Activated naive CD4-positive, alpha-beta T cell treated with anti-CD3 and anti-CD28 coated beads for 36 hours (primary cell): ENCODE measurements at regions not wholly inside any gene's neighbourhood (a gene's known extent, or its start where the extent isn't known, plus 50 kb on each side); places are given as distances from the start of the nearest gene placed in this dataset.

Experiments used
- CTCF ChIA-PET: fragments of 350-600 bp; sonication (Branson Sonifier 250); formaldehyde crosslinking; loops from one replicate; lab custom pipeline; 2021; ENCODE audit warnings: antibody characterized with exemption; lab: Charles Lee
- DNase-seq: peaks from one replicate; pipeline ENCODE4 v3.0.0-alpha.2; 2020
- H3K27ac Mint-ChIP-seq: one replicate; pipeline ENCODE4 v1.8.0; 2021; ENCODE audit warnings: mild to moderate bottlenecking, mixed read lengths
- H3K27me3 Mint-ChIP-seq: one replicate; pipeline ENCODE4 v1.8.0; 2021; ENCODE audit warnings: low read depth, mixed read lengths
- H3K36me3 Mint-ChIP-seq: one replicate; pipeline ENCODE4 v1.8.0; 2021; ENCODE audit warnings: low read depth, mixed read lengths
- H3K4me1 Mint-ChIP-seq: one replicate; pipeline ENCODE4 v1.8.0; 2021; ENCODE audit warnings: low read depth, mixed read lengths
- H3K4me3 Mint-ChIP-seq: one replicate; pipeline ENCODE4 v1.8.0; 2021; ENCODE audit warnings: mild to moderate bottlenecking, moderate library complexity, mixed read lengths
- H3K9me3 Mint-ChIP-seq: one replicate; pipeline ENCODE4 v1.8.0; 2021; ENCODE audit warnings: mixed read lengths
- intact Hi-C: fragments of 100-400 bp; cut with micrococcal nuclease; formaldehyde crosslinking; loops from one replicate; pipeline ENCODE4 v1.15.1; 2023

GRCh38 chr2:43057742-43058725 lies 168.4 kb downstream of the ZFP36L2 start:
- DNase-seq = no peak
- Mint-ChIP-seq H3K36me3 (no peaks in the 10 kb centered on the region), H3K27me3 (no peaks in the 10 kb centered on the region), H3K9me3 (peaks cover 3% of the 10 kb centered on the region), H3K4me1 (peaks cover 26% of the 10 kb centered on the region), H3K27ac (no peak overlapping the region), H3K4me3 (no peak overlapping the region)
- intact Hi-C loops = no loop called here
- CTCF ChIA-PET = interaction anchor here (2.0 kb wide), 1 partner anchor 171 kb away, joined by 6 read pairs; no protein-coding TSS in a partner anchor

- intact Hi-C loops = no loop called here
- H3K27me3 Mint-ChIP-seq = no peaks in the 10 kb centered on the region
- peaks cover 3% of the 10 kb centered on the region for H3K9me3 Mint-ChIP-seq
- no peaks in the 10 kb centered on the region for H3K36me3 Mint-ChIP-seq
- H3K4me3 Mint-ChIP-seq = no peak overlapping the region
- no peak overlapping the region for H3K27ac Mint-ChIP-seq
- no peak for DNase-seq
- CTCF ChIA-PET = no interaction called here
- H3K4me1 Mint-ChIP-seq = peaks cover 28% of the 10 kb centered on the region
Observed at GRCh38 chr2:43057026-43057741, 169.2 kb downstream of the ZFP36L2 start.

- intact Hi-C loops = no loop called here
- Mint-ChIP-seq H3K9me3 (no peaks in the 10 kb centered on the region), H3K4me3 (no peak overlapping the region), H3K4me1 (peaks cover 40% of the 10 kb centered on the region), H3K36me3 (no peaks in the 10 kb centered on the region), H3K27ac (no peak overlapping the region), H3K27me3 (no peaks in the 10 kb centered on the region)
- CTCF ChIA-PET = no interaction called here
- no peak for DNase-seq
Observed at GRCh38 chr2:43055985-43056384, 170.4 kb downstream of the ZFP36L2 start.

- H3K4me1 Mint-ChIP-seq = peaks cover 42% of the 10 kb centered on the region
- DNase-seq = no peak
- no peak overlapping the region for H3K27ac Mint-ChIP-seq
- no peaks in the 10 kb centered on the region for H3K36me3 Mint-ChIP-seq
- H3K9me3 Mint-ChIP-seq = no peaks in the 10 kb centered on the region
- no peak overlapping the region for H3K4me3 Mint-ChIP-seq
- CTCF ChIA-PET = interaction anchor here (0.6 kb wide), 1 partner anchor 73 kb away, joined by 3 read pairs; no protein-coding TSS in a partner anchor
- no peaks in the 10 kb centered on the region for H3K27me3 Mint-ChIP-seq
- intact Hi-C loops = no loop called here
Observed at GRCh38 chr2:43055086-43055912, 171.1 kb downstream of the ZFP36L2 start.

- H3K4me1 Mint-ChIP-seq = peaks cover 35% of the 10 kb centered on the region
- peak overlapping the region; percentile 5 for H3K27ac Mint-ChIP-seq
- no peak for DNase-seq
- no peaks in the 10 kb centered on the region for H3K27me3 Mint-ChIP-seq
- no peaks in the 10 kb centered on the region for H3K9me3 Mint-ChIP-seq
- H3K4me3 Mint-ChIP-seq = no peak overlapping the region
- intact Hi-C loops = no loop called here
- H3K36me3 Mint-ChIP-seq = no peaks in the 10 kb centered on the region
- CTCF ChIA-PET = no interaction called here
Observed at GRCh38 chr2:43054367-43054766, 172.0 kb downstream of the ZFP36L2 start.

- Mint-ChIP-seq H3K4me1 (peaks cover 25% of the 10 kb centered on the region), H3K27me3 (no peaks in the 10 kb centered on the region), H3K36me3 (no peaks in the 10 kb centered on the region), H3K27ac (no peak overlapping the region), H3K9me3 (no peaks in the 10 kb centered on the region), H3K4me3 (no peak overlapping the region)
- intact Hi-C loops = no loop called here
- DNase-seq = no peak
- CTCF ChIA-PET = interaction anchor here (1.2 kb wide), 1 partner anchor 22 kb away, joined by 3 read pairs; no protein-coding TSS in a partner anchor
Observed at GRCh38 chr2:43052944-43053306, 173.5 kb downstream of the ZFP36L2 start.

GRCh38 chr2:43052204-43052943 lies 174.0 kb downstream of the ZFP36L2 start:
- CTCF ChIA-PET = interaction anchor here (0.5 to 1.2 kb wide), 4 partner anchors 22 to 177 kb away, joined by 3 to 6 read pairs (median 4); no protein-coding TSS in a partner anchor

GRCh38 chr2:43051338-43051737 lies 175.1 kb downstream of the ZFP36L2 start:
- Mint-ChIP-seq H3K9me3 (no peaks in the 10 kb centered on the region), H3K4me3 (no peak overlapping the region), H3K36me3 (no peaks in the 10 kb centered on the region), H3K4me1 (peaks cover 32% of the 10 kb centered on the region), H3K27me3 (no peaks in the 10 kb centered on the region), H3K27ac (no peak overlapping the region)
- intact Hi-C loops = loop anchor here (1.0 kb wide), 2 partner anchors 8 to 178 kb away; no protein-coding TSS in a partner anchor
- DNase-seq = peak; percentile 77
- CTCF ChIA-PET = interaction anchor here (0.9 to 1.1 kb wide), 3 partner anchors 176 to 191 kb away, joined by 4 to 6 read pairs (median 4); no protein-coding TSS in a partner anchor

More at GRCh38 chr2:43052204-43052943, 174.0 kb downstream of the ZFP36L2 start:
- no peak for DNase-seq
- Mint-ChIP-seq H3K4me3 (no peak overlapping the region), H3K27me3 (no peaks in the 10 kb centered on the region), H3K9me3 (no peaks in the 10 kb centered on the region), H3K4me1 (peaks cover 27% of the 10 kb centered on the region), H3K36me3 (no peaks in the 10 kb centered on the region), H3K27ac (no peak overlapping the region)
- intact Hi-C loops = no loop called here

GRCh38 chr2:43050866-43051265 lies 175.5 kb downstream of the ZFP36L2 start:
- no peaks in the 10 kb centered on the region for H3K9me3 Mint-ChIP-seq
- H3K4me1 Mint-ChIP-seq = peaks cover 32% of the 10 kb centered on the region
- intact Hi-C loops = loop anchor here (1.0 kb wide), 2 partner anchors 8 to 178 kb away; no protein-coding TSS in a partner anchor
- H3K4me3 Mint-ChIP-seq = no peak overlapping the region
- no peaks in the 10 kb centered on the region for H3K36me3 Mint-ChIP-seq
- H3K27me3 Mint-ChIP-seq = no peaks in the 10 kb centered on the region
- H3K27ac Mint-ChIP-seq = no peak overlapping the region
- DNase-seq = no peak
- CTCF ChIA-PET = interaction anchor here (0.6 to 1.2 kb wide), 3 partner anchors 65 to 191 kb away, joined by 4 read pairs; no protein-coding TSS in a partner anchor

- H3K27ac Mint-ChIP-seq = no peak overlapping the region
- intact Hi-C loops = no loop called here
- H3K9me3 Mint-ChIP-seq = no peaks in the 10 kb centered on the region
- H3K4me1 Mint-ChIP-seq = peaks cover 32% of the 10 kb centered on the region
- H3K36me3 Mint-ChIP-seq = no peaks in the 10 kb centered on the region
- no peaks in the 10 kb centered on the region for H3K27me3 Mint-ChIP-seq
- peak; percentile 41 for DNase-seq
- CTCF ChIA-PET = interaction anchor here (0.6 to 1.2 kb wide), 3 partner anchors 66 to 190 kb away, joined by 4 read pairs; no protein-coding TSS in a partner anchor
- no peak overlapping the region for H3K4me3 Mint-ChIP-seq
Observed at GRCh38 chr2:43049836-43050801, 176.3 kb downstream of the ZFP36L2 start.
